ENCODE measurements at regions not wholly inside any gene's neighbourhood (a gene's known extent, or its start where the extent isn't known, plus 50 kb on each side); places are given as distances from the start of the nearest gene placed in this dataset.

GRCh38 chr3:101936419-101937356 is 87.4 kb downstream of the NFKBIZ start:
- Histone ChIP-seq H3K36me3 (replicated peaks; ENCODE audit: low read depth, low read length) (no peaks in the 10 kb centered on the region), H3K9ac (ENCODE audit: low read length) (peak overlapping the region; percentile 79), H3K4me2 (ENCODE audit: low read length) (peak overlapping the region; percentile 65), H3K4me1 (ENCODE audit: low read length) (peaks cover 94% of the 10 kb centered on the region), H3K27me3 (ENCODE audit: low read depth, low read length) (no peaks in the 10 kb centered on the region), H3K4me3 (ENCODE audit: low read length) (peak overlapping the region; percentile 58), H2AFZ (ENCODE audit: low read depth, low read length) (no peak overlapping the region), H3K27ac (ENCODE audit: low read length) (peak overlapping the region; percentile 96), H3K9me3 (ENCODE audit: insufficient read depth, low read length) (no peaks in the 10 kb centered on the region), H4K20me1 (ENCODE audit: insufficient read depth, low read length) (no peaks in the 10 kb centered on the region), H3K79me2 (ENCODE audit: low read length) (no peaks in the 10 kb centered on the region)
- TF ChIP-seq CTCF (IDR thresholded peaks at IDR 0.05; ENCODE audit: low read depth, low read length) (no peak), EZH2phosphoT487 (IDR thresholded peaks at IDR 0.05; ENCODE audit: low read depth) (no peak)

GRCh38 chr3:101938262-101938847 is 89.0 kb downstream of the NFKBIZ start:
- no peaks in the 10 kb centered on the region for H3K27me3 ChIP-seq (ENCODE audit: low read depth, low read length)
- H3K36me3 ChIP-seq (replicated peaks; ENCODE audit: low read depth, low read length) = no peaks in the 10 kb centered on the region
- no peaks in the 10 kb centered on the region for H3K9me3 ChIP-seq (ENCODE audit: insufficient read depth, low read length)
- TF ChIP-seq CTCF (IDR thresholded peaks at IDR 0.05; ENCODE audit: low read depth, low read length) = no peak
- TF ChIP-seq EZH2phosphoT487 (IDR thresholded peaks at IDR 0.05; ENCODE audit: low read depth) = no peak
- peak overlapping the region; percentile 79 for H3K9ac ChIP-seq (ENCODE audit: low read length)
- no peak overlapping the region for H2AFZ ChIP-seq (ENCODE audit: low read depth, low read length)
- H4K20me1 ChIP-seq (ENCODE audit: insufficient read depth, low read length) = no peaks in the 10 kb centered on the region
- H3K4me2 ChIP-seq (ENCODE audit: low read length) = peak overlapping the region; percentile 65
- peak overlapping the region; percentile 96 for H3K27ac ChIP-seq (ENCODE audit: low read length)
- H3K4me3 ChIP-seq (ENCODE audit: low read length) = peak overlapping the region; percentile 23
- H3K79me2 ChIP-seq (ENCODE audit: low read length) = no peaks in the 10 kb centered on the region
- H3K4me1 ChIP-seq (ENCODE audit: low read length) = peaks cover 93% of the 10 kb centered on the region

- no peaks in the 10 kb centered on the region for H4K20me1 ChIP-seq (ENCODE audit: insufficient read depth, low read length)
- TF ChIP-seq EZH2phosphoT487 (IDR thresholded peaks at IDR 0.05; ENCODE audit: low read depth) = no peak
- no peak for TF ChIP-seq CTCF (IDR thresholded peaks at IDR 0.05; ENCODE audit: low read depth, low read length)
- H3K4me1 ChIP-seq (ENCODE audit: low read length) = peaks cover 93% of the 10 kb centered on the region
- H3K4me3 ChIP-seq (ENCODE audit: low read length) = no peak overlapping the region
- H3K79me2 ChIP-seq (ENCODE audit: low read length) = no peaks in the 10 kb centered on the region
- peak overlapping the region; percentile 53; the same call in 1 of the 2 replicates for H3K9ac ChIP-seq (ENCODE audit: low read length)
- no peak overlapping the region for H2AFZ ChIP-seq (ENCODE audit: low read depth, low read length)
- no peaks in the 10 kb centered on the region for H3K27me3 ChIP-seq (ENCODE audit: low read depth, low read length)
- no peaks in the 10 kb centered on the region for H3K36me3 ChIP-seq (replicated peaks; ENCODE audit: low read depth, low read length)
- H3K27ac ChIP-seq (ENCODE audit: low read length) = peak overlapping the region; percentile 96
- peak overlapping the region; percentile 65 for H3K4me2 ChIP-seq (ENCODE audit: low read length)
- H3K9me3 ChIP-seq (ENCODE audit: insufficient read depth, low read length) = no peaks in the 10 kb centered on the region
Observed at GRCh38 chr3:101939361-101940049, 90.2 kb downstream of the NFKBIZ start.
